Psoas muscle (tissue), 7 donors: ENCODE measurements at regions not wholly inside any gene's neighbourhood (a gene's known extent, or its start where the extent isn't known, plus 50 kb on each side); places are given as distances from the start of the nearest gene placed in this dataset.

Experiments
- ATAC-seq, 4 donors: fragments of 200-7000 bp; cut with Tn5 transposase; one replicate each; pipeline ENCODE4 v1.9.1; 2020; ENCODE audit warnings: moderate library complexity in 3 of 4, mild to moderate bottlenecking in 2 of 4
- DNase-seq, 2 donors: peaks; one replicate each; pipeline ENCODE4 v3.0.0-alpha.2; 2020
- H3K27ac ChIP-seq: fragments of 200-600 bp; one replicate; pipeline ENCODE4 v1.8.0; 2022
- H3K27me3 ChIP-seq, 3 donors: fragments of 200-600 bp in 1 of 3; one replicate each; pipeline versions ENCODE4 v1.6.1 to v1.8.0; 2013 to 2022; ENCODE audit warnings: low read length in 2 of 3, mild to moderate bottlenecking in 2 of 3, moderate library complexity in 1 of 3; ENCODE audit not compliant: insufficient read depth in 3 of 3
- H3K36me3 ChIP-seq, 2 donors: fragments of 200-600 bp in 1 of 2; one replicate each; pipeline versions ENCODE4 v1.6.1 to v1.8.0; 2013 to 2022; ENCODE audit warnings: low read depth in 1 of 2, mild to moderate bottlenecking in 1 of 2, moderate library complexity in 1 of 2; ENCODE audit not compliant: insufficient read depth in 1 of 2
- H3K4me1 ChIP-seq: fragments of 200-600 bp; one replicate; pipeline ENCODE4 v1.8.0; 2022
- H3K4me3 ChIP-seq: fragments of 200-600 bp; one replicate; pipeline ENCODE4 v1.8.0; 2022; ENCODE audit warnings: mild to moderate bottlenecking
- H3K9me3 ChIP-seq: fragments of 200-600 bp; one replicate; pipeline ENCODE4 v1.8.0; 2022
- CTCF ChIP-seq: fragments of 200-600 bp; IDR thresholded peaks from one replicate; pipeline ENCODE4 v1.8.0; 2022; ENCODE audit warnings: antibody characterized with exemption
- WGBS, 3 donors: extraction: QIAGEN DNeasy Blood & Tissue Kit; methylation state at CpG; one replicate each; pipeline versions ENCODE4 v1.1.6 to v1.1.7; 2013; 5-methylcytosine and 5-hydroxymethylcytosine counted together
- intact Hi-C, 2 donors: fragments of 100-400 bp; cut with DNase I; formaldehyde crosslinking; loops; one replicate each; pipeline versions ENCODE4 v1.11.0 to v1.14.2; 2022
- donor health status: healthy with polysubstance abuse.
- donor health status: DM: no; HTN: no; CAD: no; lungs with moderate emphysema.
- donor health status: Bipolar disorder and iron deficiency.
- donor health status: healthy.
- donor health status: DM: yes; HTN: yes; CAD: no.
- donor health status: DM: no; HTN: no; CAD: no.
- donor health status: DM: yes; HTN: yes; CAD: no.

GRCh38 chr7:156257904-156258303 lies 382.7 kb upstream of the RNF32 start:
- Histone ChIP-seq H3K9me3 (no peaks in the 10 kb centered on the region), H3K27ac (no peak overlapping the region), H3K27me3 (no peaks in the 10 kb centered on the region), H3K36me3 (no peaks in the 10 kb centered on the region), H3K4me3 (no peak overlapping the region), H3K4me1 (no peaks in the 10 kb centered on the region)
- 87 to 100% (median 94%) methylated on average over 1 of the region's 1 CpG for WGBS, 3 donors
- ATAC-seq (no peak), DNase-seq (no peak)
- TF ChIP-seq CTCF = no peak
- intact Hi-C loops = no loop called here

- Histone ChIP-seq H3K4me3 (no peak overlapping the region), H3K27me3 (no peaks in the 10 kb centered on the region), H3K27ac (no peak overlapping the region), H3K9me3 (no peaks in the 10 kb centered on the region), H3K4me1 (no peaks in the 10 kb centered on the region), H3K36me3 (no peaks in the 10 kb centered on the region)
- DNase-seq (no peak), ATAC-seq (no peak)
- intact Hi-C loops = no loop called here
- 82 to 88% (median 84%) methylated on average over 5 of the region's 5 CpGs for WGBS, 3 donors
- no peak for TF ChIP-seq CTCF
Measured at GRCh38 chr7:156255635-156256034, 384.9 kb upstream of the RNF32 start.

DNA sequence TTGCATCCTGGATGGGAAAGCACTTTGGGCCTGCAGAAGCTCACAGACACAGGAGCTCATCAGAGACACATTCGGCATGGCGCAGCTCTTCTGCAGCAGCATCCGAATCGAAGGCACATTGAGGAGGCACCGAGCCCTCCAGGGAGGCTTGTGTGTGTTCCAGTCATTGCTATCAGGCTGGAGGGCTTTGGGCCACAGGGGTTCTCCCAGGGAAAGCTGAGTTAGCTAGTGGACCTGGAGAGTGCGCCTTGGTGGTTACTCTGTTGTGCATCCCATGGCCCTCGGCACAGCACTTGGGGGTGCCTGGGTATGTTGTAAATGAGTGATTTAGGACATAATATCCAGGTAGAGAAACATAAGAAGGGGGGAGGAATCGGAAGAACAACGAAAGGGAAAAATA lies 388.7 kb upstream of the RNF32 start:
- no peak overlapping the region for H3K4me3 ChIP-seq
- intact Hi-C loops = no loop called here
- H3K4me1 ChIP-seq = no peaks in the 10 kb centered on the region
- ATAC-seq (no peak), DNase-seq (no peak)
- no peak overlapping the region for H3K27ac ChIP-seq
- TF ChIP-seq CTCF = no peak
- H3K9me3 ChIP-seq = no peaks in the 10 kb centered on the region
- H3K27me3 ChIP-seq = no peaks in the 10 kb centered on the region
- no peaks in the 10 kb centered on the region for H3K36me3 ChIP-seq
- 87 to 94% (median 91%) methylated on average over 9 of the region's 9 CpGs for WGBS, 3 donors

DNA sequence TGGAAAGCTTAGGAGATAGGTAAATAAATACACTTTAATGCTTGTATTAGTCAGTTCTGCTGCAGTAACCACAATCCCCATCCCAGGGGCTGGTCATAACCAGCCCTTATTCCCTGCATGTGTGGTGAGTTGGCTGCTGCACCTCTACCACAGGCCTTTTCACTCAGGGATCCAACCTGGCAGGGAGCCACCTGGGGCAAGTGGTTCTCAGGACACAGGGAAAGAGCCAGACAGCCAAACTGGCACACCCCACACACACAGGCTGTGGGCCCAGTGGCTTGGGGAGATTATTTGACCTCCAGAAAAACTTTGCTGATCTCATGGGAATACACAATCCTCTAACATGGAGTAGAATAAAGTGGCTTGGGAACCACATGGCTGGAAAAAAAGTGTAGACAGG lies 400.0 kb upstream of the RNF32 start:
- ATAC-seq (no peak), DNase-seq (no peak)
- Histone ChIP-seq H3K27me3 (no peaks in the 10 kb centered on the region), H3K4me1 (no peaks in the 10 kb centered on the region), H3K27ac (no peak overlapping the region), H3K36me3 (no peaks in the 10 kb centered on the region), H3K9me3 (peaks cover 3% of the 10 kb centered on the region), H3K4me3 (no peak overlapping the region)
- intact Hi-C loops = no loop called here
- TF ChIP-seq CTCF = no peak

DNA sequence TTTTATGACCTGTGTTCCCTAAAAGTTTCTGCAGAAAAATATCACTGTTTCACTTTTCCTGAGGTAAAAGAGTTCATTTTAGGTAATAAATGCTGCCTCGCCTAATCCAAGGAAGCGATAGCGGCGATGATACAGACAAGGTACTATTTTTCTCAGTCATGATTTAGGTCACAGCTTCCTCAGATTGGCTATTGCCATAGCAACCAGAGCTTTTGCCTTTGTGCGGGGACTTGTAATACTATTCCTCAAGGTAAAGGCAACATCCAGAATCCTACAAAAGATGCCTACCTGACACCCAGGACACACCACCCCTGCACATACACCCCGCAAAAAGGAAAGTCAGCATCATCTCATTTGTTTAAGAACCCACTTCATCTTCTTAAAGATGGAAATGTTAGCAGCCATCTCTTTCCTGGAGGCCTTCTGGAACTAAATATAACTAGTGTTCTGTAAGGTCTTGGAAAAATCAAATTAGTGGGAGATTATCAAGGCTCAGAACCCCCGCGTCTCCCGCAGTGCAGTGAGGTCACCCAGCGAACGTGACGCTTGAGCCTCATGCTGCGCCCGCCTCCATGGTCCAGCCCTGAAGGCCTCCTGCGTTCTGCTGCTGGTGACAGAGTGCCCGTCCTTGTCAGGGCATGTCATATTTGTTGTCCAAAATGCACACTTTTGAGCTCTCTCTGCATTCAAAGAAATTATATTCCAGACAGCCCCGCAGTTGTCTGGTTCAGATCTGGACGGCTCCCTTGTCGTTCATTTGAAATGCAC lies 402.0 kb upstream of the RNF32 start:
- H3K27me3 ChIP-seq = no peaks in the 10 kb centered on the region
- no peak for TF ChIP-seq CTCF
- peaks cover 3% of the 10 kb centered on the region for H3K9me3 ChIP-seq
- no peak overlapping the region for H3K4me3 ChIP-seq
- H3K4me1 ChIP-seq = no peaks in the 10 kb centered on the region
- intact Hi-C loops = no loop called here
- ATAC-seq (no peak), DNase-seq (no peak)
- H3K27ac ChIP-seq = no peak overlapping the region
- H3K36me3 ChIP-seq = no peaks in the 10 kb centered on the region
- WGBS, 3 donors = 77 to 78% (median 78%) methylated on average over 18 to 19 of the region's 19 CpGs
